HG02981 (cell line): ENCODE measurements at regions not wholly inside any gene's neighbourhood (a gene's known extent, or its start where the extent isn't known, plus 50 kb on each side); places are given as distances from the start of the nearest gene placed in this dataset.

Source experiments
- ATAC-seq: cut with Tn5 transposase; IDR thresholded peaks from one replicate; pipeline ENCODE4 v1.9.1; 2021; ENCODE audit warnings: mild to moderate bottlenecking, moderate library complexity; ENCODE audit not compliant: unreplicated experiment

GRCh38 chr9:117858561-117858960 is 154.4 kb downstream of the TLR4 start:
- ATAC-seq = no peak

- ATAC-seq = no peak
These were observed 156.6 kb downstream of the TLR4 start for GRCh38 chr9:117860849-117861248.

- ATAC-seq = no peak
These were observed 160.3 kb downstream of the TLR4 start for GRCh38 chr9:117864385-117865057.

- no peak for ATAC-seq
These were observed 164.4 kb downstream of the TLR4 start for GRCh38 chr9:117868594-117868993.

- ATAC-seq = no peak
These were observed 165.1 kb downstream of the TLR4 start for GRCh38 chr9:117869287-117869686.

- ATAC-seq = no peak
These were observed 165.5 kb downstream of the TLR4 start for GRCh38 chr9:117869712-117870111.

- ATAC-seq = no peak
These were observed 169.5 kb downstream of the TLR4 start for GRCh38 chr9:117873664-117874063.

GRCh38 chr9:117875886-117876285 is 171.7 kb downstream of the TLR4 start:
- no peak for ATAC-seq

- ATAC-seq = no peak
These were observed 178.0 kb downstream of the TLR4 start for GRCh38 chr9:117882171-117882570.

DNA sequence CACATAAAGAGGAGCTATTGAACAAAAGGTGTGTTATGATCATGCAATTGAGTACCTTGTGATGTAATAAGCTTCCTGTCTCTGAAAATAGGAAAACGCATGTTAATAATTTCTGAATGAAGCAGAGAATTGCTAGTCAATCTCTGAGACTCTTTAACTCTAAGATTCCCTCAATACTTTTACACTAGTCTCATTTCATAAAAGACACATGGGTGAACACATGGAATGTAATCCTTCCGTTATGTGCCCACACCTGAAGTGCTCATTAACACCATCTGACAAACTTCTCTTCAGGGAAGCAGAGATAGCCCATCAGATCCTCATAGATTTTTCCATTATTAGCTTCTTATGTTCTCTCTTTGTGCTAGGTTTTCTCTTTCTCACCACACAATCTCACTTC is 182.4 kb downstream of the TLR4 start:
- no peak for ATAC-seq

DNA sequence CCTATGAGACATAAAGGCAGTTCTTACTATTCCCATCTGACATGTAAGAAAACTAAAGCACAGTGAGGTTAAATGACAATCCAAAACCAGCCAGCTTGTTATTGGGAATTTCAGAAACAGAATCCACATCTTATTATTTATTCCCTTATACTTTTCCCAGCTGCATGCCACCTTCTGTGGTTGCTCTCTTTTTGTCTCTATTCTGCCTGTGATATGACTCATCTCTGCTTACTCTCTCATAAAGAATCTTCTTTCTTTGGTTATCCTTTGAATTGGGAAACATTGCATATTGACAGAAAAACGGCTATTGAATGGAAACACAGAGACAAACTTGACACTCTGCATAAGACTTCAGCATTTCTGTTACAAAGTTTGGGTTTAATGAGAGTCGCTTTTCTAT is 183.2 kb downstream of the TLR4 start:
- ATAC-seq = no peak

DNA sequence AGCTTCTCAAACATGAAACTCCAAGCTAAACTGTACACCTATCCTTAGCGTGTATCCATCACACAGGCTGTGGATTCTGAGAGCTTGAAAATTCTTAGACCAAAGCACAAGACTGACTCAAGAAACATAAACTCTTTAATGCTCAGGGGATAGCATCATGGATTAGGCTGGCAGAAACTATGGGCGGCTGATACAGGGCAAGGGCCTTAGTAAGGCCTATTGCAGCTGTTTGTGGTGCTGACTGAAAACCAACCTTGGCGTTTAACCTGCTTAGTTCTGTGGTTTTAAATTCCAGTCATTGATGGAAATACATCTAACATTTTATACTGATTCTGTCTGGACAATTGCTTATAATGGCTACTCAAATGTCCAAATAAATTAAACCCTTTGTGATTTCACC is 183.7 kb downstream of the TLR4 start:
- no peak for ATAC-seq

DNA sequence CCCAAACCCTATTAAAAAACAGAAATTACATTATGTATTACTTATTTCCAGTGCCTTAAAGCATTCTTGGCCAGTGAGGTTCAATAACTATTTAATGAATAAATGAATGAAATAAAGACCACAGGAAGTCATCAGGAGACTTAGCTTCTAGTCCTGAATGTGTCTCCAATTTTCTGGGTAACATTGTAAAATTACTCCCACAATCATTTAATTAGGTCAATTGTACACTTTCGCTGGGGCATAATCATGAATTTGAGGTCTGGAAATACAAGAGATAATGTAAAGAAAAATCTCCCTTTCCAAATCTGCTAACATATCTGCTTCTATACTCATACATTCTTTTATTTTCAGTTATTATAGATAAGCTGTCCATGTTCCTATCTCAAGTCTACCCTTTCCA is 199.2 kb downstream of the TLR4 start:
- ATAC-seq = no peak

DNA sequence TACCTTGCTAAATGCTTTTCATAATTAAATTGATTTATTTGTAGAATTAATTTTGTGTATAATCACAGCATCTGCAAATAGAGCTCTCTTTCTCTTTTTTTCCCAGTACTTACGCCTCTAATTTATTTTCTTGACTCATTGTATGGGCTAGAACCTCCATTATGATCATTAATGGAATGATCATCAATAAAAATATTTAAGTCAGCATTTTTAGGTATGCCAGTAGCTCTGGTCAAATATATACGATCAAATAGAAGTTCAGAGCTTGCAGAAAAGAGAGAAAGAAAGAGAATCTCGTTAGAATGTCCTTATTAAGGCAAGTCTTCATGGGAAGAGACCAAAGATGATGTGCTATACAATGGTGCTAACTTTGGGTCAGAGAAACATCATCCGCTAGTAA is 202.6 kb downstream of the TLR4 start:
- ATAC-seq = no peak

DNA sequence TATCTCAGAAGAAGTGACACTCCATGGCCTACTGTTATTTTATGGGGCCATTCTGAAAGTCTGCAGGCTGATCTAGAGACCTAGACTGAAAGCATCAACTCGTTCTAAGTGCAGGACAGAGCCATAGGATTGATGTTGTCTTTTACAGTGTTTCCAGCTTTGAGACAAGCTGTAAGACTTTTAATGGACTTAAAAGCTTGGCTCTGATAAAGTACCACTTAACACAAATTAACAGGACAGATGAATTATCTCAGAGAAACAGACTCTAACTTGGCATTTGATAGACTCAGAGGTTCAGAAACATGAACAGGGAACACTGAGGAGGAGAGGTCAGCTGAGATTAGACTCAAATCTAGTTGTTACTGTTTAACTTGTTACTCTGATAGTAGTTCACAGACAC is 203.2 kb downstream of the TLR4 start:
- no peak for ATAC-seq

GRCh38 chr9:117916291-117916690 is 212.1 kb downstream of the TLR4 start:
- no peak for ATAC-seq

DNA sequence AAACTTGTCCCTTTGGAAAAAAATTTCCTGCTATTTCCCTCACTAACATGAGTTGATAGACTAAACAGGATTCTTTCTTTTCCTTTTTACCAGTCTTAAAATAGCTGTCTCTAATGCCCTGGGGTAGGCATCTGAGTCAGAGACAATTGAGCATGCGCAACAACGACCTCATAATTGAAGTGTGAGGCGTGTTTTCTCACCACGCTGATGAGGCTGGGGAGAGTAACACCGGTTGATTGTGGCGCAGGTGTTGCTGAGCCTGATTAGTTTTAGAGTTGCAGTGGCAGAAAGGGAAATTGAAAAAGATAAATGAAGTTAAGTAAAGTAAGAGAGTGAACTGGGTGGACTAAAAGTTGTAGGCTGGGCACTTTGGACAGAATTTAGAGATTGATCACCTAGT is 213.7 kb downstream of the TLR4 start:
- no peak for ATAC-seq

- no peak for ATAC-seq
These were observed 215.3 kb downstream of the TLR4 start for GRCh38 chr9:117919538-117919937.

GRCh38 chr9:117926031-117926658 is 221.9 kb downstream of the TLR4 start:
- no peak for ATAC-seq

- no peak for ATAC-seq
These were observed 223.2 kb downstream of the TLR4 start for GRCh38 chr9:117927354-117927753.

DNA sequence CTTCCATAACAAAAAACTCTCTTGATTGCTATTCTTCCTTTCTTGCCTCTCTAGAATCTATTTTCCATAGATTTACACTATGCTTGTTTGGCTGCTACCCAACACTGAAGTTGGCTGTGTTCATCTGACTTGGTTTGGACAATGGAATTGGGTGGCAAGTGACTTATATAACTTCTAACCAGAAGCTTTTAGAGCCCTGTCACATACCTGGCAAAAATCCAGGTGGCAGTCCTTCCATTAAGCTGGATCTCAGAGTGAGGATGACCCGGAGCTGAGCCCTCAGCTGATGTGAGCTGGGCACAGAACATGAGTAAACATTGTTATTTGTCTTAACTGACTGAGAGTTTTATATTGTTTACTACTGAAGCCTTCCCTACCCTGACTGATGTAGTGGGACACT is 225.7 kb downstream of the TLR4 start:
- no peak for ATAC-seq

DNA sequence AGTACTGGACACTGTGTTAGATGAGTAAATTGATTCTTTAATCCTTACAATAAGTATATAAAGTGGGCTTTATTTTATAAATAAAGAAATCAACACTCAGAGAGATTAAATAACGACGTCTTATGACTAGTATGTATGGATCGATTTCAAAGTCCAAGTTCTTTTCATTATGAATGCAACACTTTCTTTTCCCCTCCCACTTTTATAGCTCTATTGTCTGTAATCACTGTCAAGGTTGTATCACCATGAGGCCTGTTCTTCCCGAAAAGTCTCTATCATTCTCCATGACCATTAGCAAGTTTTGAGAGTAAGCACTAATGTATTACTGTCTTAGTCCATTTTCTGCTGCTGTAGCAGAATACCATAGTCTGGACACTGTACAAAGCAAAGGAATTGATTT is 228.4 kb downstream of the TLR4 start:
- ATAC-seq = no peak
